SKM-1 treated with dmso at 0.1 percent for 144 hours (cell line): ENCODE measurements at regions not wholly inside any gene's neighbourhood (a gene's known extent, or its start where the extent isn't known, plus 50 kb on each side); places are given as distances from the start of the nearest gene placed in this dataset.

Source experiments
- DNase-seq: peaks from one replicate; lab custom pipeline; 2025; ENCODE audit not compliant: unreplicated experiment; lab: John Stamatoyannopoulos, UW

DNA sequence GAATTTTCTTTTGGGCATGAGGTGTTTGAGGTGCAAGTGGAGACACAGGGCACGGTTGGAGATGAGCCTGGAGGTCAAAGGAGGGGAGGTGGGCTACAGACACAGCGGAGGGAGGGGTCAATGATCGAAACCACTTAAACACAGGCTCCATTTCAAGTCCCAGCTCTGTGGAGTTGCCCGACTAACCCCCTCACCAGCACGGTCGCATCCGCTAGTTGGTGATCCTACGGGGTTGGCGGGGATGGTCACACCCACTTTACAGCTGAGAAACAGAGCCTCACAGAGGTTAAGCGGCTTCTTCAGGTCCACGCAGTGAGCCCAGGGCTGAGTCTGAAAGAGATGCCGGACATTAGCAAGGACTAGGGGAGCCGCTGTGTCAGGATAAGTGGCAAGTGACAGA lies 60.1 kb upstream of the RUNX3 start:
- no peak for DNase-seq

DNA sequence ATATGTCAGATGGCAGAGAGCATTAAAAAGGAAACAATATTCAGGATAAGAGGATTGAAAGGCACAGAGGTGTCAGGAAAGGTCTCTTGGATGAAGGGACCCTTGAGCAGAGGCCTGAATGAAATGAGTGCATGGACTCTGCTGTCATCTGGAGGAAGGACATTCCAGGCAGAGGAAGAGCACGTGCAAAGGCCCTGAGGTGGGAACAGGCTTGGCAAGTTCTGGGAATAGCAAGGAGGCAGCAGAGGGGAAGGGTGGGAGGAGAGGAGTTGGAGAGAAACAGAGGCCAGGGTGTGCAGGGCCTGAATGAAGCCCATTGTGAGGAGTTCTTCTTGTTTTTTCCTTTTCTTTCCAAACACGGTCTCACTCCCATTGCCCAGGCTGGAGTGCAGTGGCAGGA lies 59.0 kb upstream of the RUNX3 start:
- no peak for DNase-seq

DNA sequence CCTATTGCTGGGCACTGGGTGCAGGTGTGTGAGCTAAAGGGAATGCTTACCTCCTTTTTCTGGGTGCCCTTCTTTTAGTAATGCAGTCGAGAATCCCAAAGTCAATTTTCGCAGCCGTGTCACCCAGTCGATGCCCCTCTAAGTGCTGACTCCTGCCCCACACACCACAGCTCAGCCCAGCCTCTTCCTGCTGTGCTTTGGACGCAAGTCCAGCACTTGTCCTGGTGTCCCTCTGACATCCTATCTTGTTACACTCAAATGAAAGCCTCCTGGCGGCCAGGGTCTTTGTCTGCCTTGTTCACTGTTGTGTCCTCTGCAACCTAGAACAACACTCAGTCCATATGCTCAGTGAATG lies 58.5 kb upstream of the RUNX3 start:
- no peak for DNase-seq

GRCh38 chr1:24987875-24988557 lies 57.9 kb upstream of the RUNX3 start:
- DNase-seq = no peak

DNA sequence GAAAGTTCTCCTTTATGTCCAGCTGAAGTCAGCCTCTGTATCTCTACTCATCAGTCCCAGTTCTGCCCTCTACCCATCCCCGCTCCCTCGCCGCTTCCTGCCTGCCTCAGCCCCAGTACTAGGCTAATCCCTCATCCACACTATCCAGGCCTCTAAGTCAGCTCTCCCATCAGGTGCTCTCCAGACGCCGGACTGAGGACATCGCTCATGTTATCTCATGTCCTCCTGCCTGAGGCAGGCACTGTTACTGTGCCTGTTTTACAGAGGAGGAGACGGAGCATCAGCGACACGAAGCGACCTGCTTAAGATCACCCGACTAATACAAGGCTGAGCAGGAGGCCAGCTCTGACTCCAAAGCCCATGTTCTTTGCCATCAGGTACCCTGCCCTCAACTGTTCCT lies 57.3 kb upstream of the RUNX3 start:
- no peak for DNase-seq

GRCh38 chr1:24986372-24986965 lies 56.4 kb upstream of the RUNX3 start:
- DNase-seq = no peak

GRCh38 chr1:24985737-24986136 lies 55.7 kb upstream of the RUNX3 start:
- no peak for DNase-seq

GRCh38 chr1:24984800-24985522 lies 54.9 kb upstream of the RUNX3 start:
- no peak for DNase-seq

GRCh38 chr1:24984300-24984699 lies 54.2 kb upstream of the RUNX3 start:
- DNase-seq = no peak

- DNase-seq = no peak
Observed at GRCh38 chr1:24983006-24983680, 53.1 kb upstream of the RUNX3 start.

DNA sequence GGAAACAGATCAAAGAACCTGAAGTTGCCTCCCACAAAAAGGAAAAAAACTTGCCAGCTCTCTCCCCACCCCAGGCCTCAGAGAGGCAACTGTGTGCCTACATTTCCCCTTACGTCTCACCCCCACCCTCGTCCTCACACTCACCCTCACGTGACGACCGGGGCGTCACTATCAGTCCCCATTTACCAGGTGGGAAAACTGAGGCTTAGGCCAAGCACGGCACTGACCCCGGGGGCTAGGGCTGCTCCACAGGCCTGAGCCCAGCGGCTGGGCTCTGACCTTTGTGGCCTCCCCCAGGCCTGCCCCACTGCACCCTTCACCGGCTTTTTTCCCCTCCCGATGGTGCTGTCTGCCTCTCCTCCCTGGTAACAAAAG lies 51.5 kb upstream of the RUNX3 start:
- DNase-seq = no peak

DNA sequence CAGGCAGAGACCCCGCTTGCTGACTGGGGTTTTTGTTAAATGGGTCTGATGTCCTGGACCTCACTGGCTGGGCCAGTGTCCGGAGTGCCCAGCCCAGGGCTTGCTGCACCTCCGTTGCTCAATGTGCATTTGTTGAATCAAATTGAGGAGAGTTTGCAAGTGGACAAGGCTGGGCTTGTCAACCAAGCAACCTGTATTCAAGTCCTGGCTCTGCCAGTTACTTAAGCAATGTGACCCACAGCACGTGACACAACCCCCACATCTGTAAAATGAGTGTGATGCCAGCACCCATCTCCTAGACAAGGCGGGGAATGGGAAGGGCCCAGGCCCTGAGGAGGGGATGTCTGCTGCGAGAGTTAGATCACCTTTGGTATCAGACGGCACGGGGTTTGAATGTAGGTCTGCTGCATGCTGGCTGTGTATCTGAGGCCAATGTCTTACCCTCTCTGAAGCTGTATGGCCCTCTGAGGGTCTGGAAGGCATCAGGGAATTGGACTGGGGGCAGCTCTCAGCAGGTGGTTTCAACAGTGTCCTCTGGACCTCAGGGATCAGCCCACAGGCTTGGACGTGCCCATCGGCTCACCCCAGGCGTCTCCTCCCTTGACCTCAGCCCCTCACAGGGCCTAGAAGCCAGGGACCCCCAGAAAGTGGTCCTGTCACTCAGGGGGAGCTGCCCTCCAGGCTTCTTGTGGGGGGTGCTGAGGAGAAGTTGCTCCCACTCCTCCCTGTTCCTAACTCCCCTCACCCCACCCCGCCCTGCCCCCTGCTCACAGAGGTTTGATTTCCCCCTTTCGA lies 51.0 kb upstream of the RUNX3 start:
- no peak for DNase-seq
